Neural progenitor cell (in vitro differentiated cells): ENCODE measurements at regions not wholly inside any gene's neighbourhood (a gene's known extent, or its start where the extent isn't known, plus 50 kb on each side); places are given as distances from the start of the nearest gene placed in this dataset.
"Not testable (repeated sequence)": the region's sequence is repeated elsewhere in the genome, so short reads cannot be mapped to it uniquely, and the experiment has no call there.

Source experiments
- DNase-seq: peaks from one replicate; pipeline ENCODE4 v3.0.0-alpha.2; 2016; ENCODE audit warnings: low spot score
- H2AFZ ChIP-seq: fragments of 200-600 bp; sonication (generic); replicated peaks from 2 replicates; pipeline ENCODE4 v1.6.1; 2016; ENCODE audit warnings: antibody characterized with exemption
- H3F3A ChIP-seq: fragments of 200-600 bp; sonication (generic); 2 replicates; pipeline ENCODE4 v1.6.1; 2016; ENCODE audit warnings: antibody characterized with exemption, low read depth
- H3K27ac ChIP-seq: fragments of 200-600 bp; sonication (generic); 2 replicates; pipeline ENCODE4 v1.5.1; 2016; ENCODE audit warnings: mild to moderate bottlenecking
- H3K27me3 ChIP-seq: fragments of 200-600 bp; sonication (generic); 2 replicates; pipeline ENCODE4 v1.6.1; 2016; ENCODE audit warnings: mild to moderate bottlenecking, moderate library complexity
- H3K36me3 ChIP-seq: fragments of 200-600 bp; sonication (generic); 2 replicates; pipeline ENCODE4 v1.5.1; 2016
- H3K4me1 ChIP-seq: fragments of 200-600 bp; sonication (generic); 2 replicates; pipeline ENCODE4 v1.6.1; 2016; ENCODE audit warnings: mixed run types
- H3K4me2 ChIP-seq: fragments of 200-600 bp; sonication (generic); 2 replicates; pipeline ENCODE4 v1.6.1; 2016
- H3K4me3 ChIP-seq: fragments of 200-600 bp; sonication (generic); 2 replicates; pipeline ENCODE4 v1.5.1; 2016
- H3K79me2 ChIP-seq: fragments of 200-600 bp; sonication (generic); 2 replicates; pipeline ENCODE4 v1.6.1; 2016; ENCODE audit warnings: low read depth
- H3K9ac ChIP-seq: fragments of 200-600 bp; sonication (generic); 2 replicates; pipeline ENCODE4 v1.6.1; 2016
- H3K9me3 ChIP-seq: fragments of 200-600 bp; sonication (generic); 2 replicates; pipeline ENCODE4 v1.5.1; 2016; ENCODE audit warnings: low read depth
- H4K20me1 ChIP-seq: fragments of 200-600 bp; sonication (generic); 2 replicates; pipeline ENCODE4 v1.6.1; 2016; ENCODE audit warnings: low read depth
- H3K27ac Mint-ChIP-seq: 3 replicates; pipeline ENCODE4 v1.8.0; 2021; ENCODE audit warnings: mixed read lengths
- H3K27me3 Mint-ChIP-seq: 2 replicates; pipeline ENCODE4 v1.8.0; 2022; ENCODE audit warnings: low read depth, mild to moderate bottlenecking, inconsistent platforms, moderate library complexity, mixed read lengths; ENCODE audit not compliant: insufficient read depth
- H3K36me3 Mint-ChIP-seq: 3 replicates; pipeline ENCODE4 v1.8.0; 2021; ENCODE audit warnings: mixed read lengths
- H3K4me1 Mint-ChIP-seq: 3 replicates; pipeline ENCODE4 v1.8.0; 2021; ENCODE audit warnings: mixed read lengths
- H3K4me3 Mint-ChIP-seq: 3 replicates; pipeline ENCODE4 v1.8.0; 2021; ENCODE audit warnings: mild to moderate bottlenecking, moderate library complexity, mixed read lengths
- H3K9me3 Mint-ChIP-seq: 3 replicates; pipeline ENCODE4 v1.8.0; 2020; ENCODE audit warnings: mixed read lengths
- CTCF ChIP-seq: fragments of 200-600 bp; sonication (generic); IDR thresholded peaks from 2 replicates; pipeline ENCODE4 v1.5.1; 2017; ENCODE audit warnings: antibody characterized with exemption, mild to moderate bottlenecking
- EZH2 ChIP-seq: fragments of 200-600 bp; sonication (generic); IDR thresholded peaks from 2 replicates; pipeline ENCODE4 v1.6.1; 2017; ENCODE audit warnings: antibody characterized with exemption, mild to moderate bottlenecking, moderate library complexity
- EZH2phosphoT487 ChIP-seq: fragments of 200-600 bp; sonication (generic); IDR thresholded peaks from 2 replicates; pipeline ENCODE4 v1.6.1; 2017; ENCODE audit warnings: antibody characterized with exemption

DNA sequence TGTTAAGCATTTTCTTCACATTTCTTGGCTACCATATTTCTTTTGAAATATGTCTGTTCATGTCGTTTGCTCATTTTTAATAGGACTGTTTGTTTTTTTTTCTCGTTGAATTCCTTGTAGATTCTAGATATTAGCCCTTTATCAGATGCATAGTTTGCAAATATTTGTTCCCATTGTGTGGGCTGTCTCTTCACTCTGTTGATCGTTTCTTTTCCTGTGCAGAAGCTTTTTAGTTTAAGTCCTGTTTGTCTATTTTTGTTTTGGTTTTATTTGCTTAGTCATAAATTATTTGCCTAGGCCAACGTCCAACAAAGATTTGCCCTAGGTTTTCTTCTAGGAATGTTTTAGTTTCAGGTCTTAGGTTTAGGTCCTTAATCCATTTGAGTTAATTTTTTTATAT is 1494.7 kb downstream of the SUCLG1 start:
- Histone ChIP-seq H3K36me3 (no peaks in the 10 kb centered on the region), H3K4me3 (no peak overlapping the region)

GRCh38 chr2:82959727-82960126 is 1499.4 kb downstream of the SUCLG1 start:
- Mint-ChIP-seq H3K4me3 (no peak overlapping the region), H3K27me3 (no peaks in the 10 kb centered on the region), H3K4me1 (no peaks in the 10 kb centered on the region), H3K27ac (no peak overlapping the region), H3K9me3 (peaks cover 2% of the 10 kb centered on the region), H3K36me3 (no peaks in the 10 kb centered on the region)
- Histone ChIP-seq H3K27ac (no peak overlapping the region), H3K79me2 (no peaks in the 10 kb centered on the region), H3F3A (no peaks in the 10 kb centered on the region), H4K20me1 (no peaks in the 10 kb centered on the region), H3K4me1 (no peaks in the 10 kb centered on the region), H3K9ac (no peak overlapping the region), H3K4me3 (no peak overlapping the region), H3K36me3 (no peaks in the 10 kb centered on the region), H3K4me2 (no peak overlapping the region), H3K27me3 (no peaks in the 10 kb centered on the region), H3K9me3 (no peaks in the 10 kb centered on the region), H2AFZ (no peak overlapping the region)
- no peak for DNase-seq
- TF ChIP-seq CTCF (no peak), EZH2 (no peak), EZH2phosphoT487 (no peak)

More for the DNA sequence above, 1494.7 kb downstream of the SUCLG1 start:
- no peak overlapping the region for H3K27ac Mint-ChIP-seq
- no peaks in the 10 kb centered on the region for H3K27me3 Mint-ChIP-seq
- Histone ChIP-seq H3K4me1 (no peaks in the 10 kb centered on the region), H3K9ac (no peak overlapping the region), H4K20me1 (no peaks in the 10 kb centered on the region), H3K27me3 (no peaks in the 10 kb centered on the region), H3K79me2 (no peaks in the 10 kb centered on the region), H3F3A (no peaks in the 10 kb centered on the region), H3K9me3 (no peaks in the 10 kb centered on the region), H3K27ac (no peak overlapping the region), H3K4me2 (no peak overlapping the region), H2AFZ (no peak overlapping the region)
- no peaks in the 10 kb centered on the region for H3K36me3 Mint-ChIP-seq
- no peaks in the 10 kb centered on the region for H3K4me1 Mint-ChIP-seq
- TF ChIP-seq CTCF, result no peak
- no peak for TF ChIP-seq EZH2
- peaks cover 2% of the 10 kb centered on the region for H3K9me3 Mint-ChIP-seq
- no peak overlapping the region for H3K4me3 Mint-ChIP-seq
- no peak for DNase-seq

- Histone ChIP-seq H4K20me1 (no peaks in the 10 kb centered on the region), H3F3A (no peaks in the 10 kb centered on the region), H3K9me3 (no peaks in the 10 kb centered on the region), H3K27me3 (no peaks in the 10 kb centered on the region), H3K4me2 (no peak overlapping the region), H3K4me3 (no peak overlapping the region), H3K27ac (no peak overlapping the region), H2AFZ (no peak overlapping the region), H3K9ac (no peak overlapping the region), H3K4me1 (no peaks in the 10 kb centered on the region), H3K79me2 (no peaks in the 10 kb centered on the region), H3K36me3 (no peaks in the 10 kb centered on the region)
- no peak overlapping the region for H3K27ac Mint-ChIP-seq
- H3K4me1 Mint-ChIP-seq, result no peaks in the 10 kb centered on the region
- TF ChIP-seq CTCF (no peak), EZH2 (no peak), EZH2phosphoT487 (no peak)
- no peak overlapping the region for H3K4me3 Mint-ChIP-seq
- no peaks in the 10 kb centered on the region for H3K36me3 Mint-ChIP-seq
- peaks cover 3% of the 10 kb centered on the region for H3K9me3 Mint-ChIP-seq
- no peaks in the 10 kb centered on the region for H3K27me3 Mint-ChIP-seq
- DNase-seq, result no peak
These were observed 1504.2 kb downstream of the SUCLG1 start for GRCh38 chr2:82954868-82955267.

DNA sequence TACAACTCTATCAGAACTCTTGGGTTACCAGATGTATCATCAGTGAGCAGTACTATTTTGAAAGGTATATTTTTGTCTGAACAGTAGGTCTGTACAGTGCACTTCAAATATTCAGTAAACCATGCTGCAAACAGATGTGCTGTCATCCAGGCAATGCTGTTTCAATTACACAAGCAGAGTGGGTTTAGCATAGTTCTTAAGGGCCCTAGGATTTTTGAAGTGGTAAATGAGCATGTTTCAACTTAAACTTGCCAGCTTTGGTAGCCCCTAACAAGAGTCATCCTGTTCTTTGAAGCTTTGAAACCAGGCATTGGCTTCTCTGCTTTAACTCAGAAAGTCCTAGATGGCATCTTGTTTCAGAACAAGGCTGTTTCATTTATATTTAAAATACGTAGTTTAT is 1519.9 kb downstream of the SUCLG1 start:
- Histone ChIP-seq H3K4me2 (no peak overlapping the region), H3F3A (no peaks in the 10 kb centered on the region), H3K9me3 (no peaks in the 10 kb centered on the region), H3K27ac (no peak overlapping the region), H2AFZ (no peak overlapping the region), H4K20me1 (no peaks in the 10 kb centered on the region), H3K79me2 (no peaks in the 10 kb centered on the region), H3K4me3 (no peak overlapping the region), H3K9ac (no peak overlapping the region), H3K36me3 (no peaks in the 10 kb centered on the region), H3K27me3 (no peaks in the 10 kb centered on the region), H3K4me1 (no peaks in the 10 kb centered on the region)
- no peaks in the 10 kb centered on the region for H3K27me3 Mint-ChIP-seq
- TF ChIP-seq CTCF (no peak), EZH2phosphoT487 (no peak), EZH2 (no peak)
- no peak overlapping the region for H3K27ac Mint-ChIP-seq
- no peaks in the 10 kb centered on the region for H3K9me3 Mint-ChIP-seq
- H3K4me3 Mint-ChIP-seq, result no peak overlapping the region
- no peak for DNase-seq
- no peaks in the 10 kb centered on the region for H3K4me1 Mint-ChIP-seq
- H3K36me3 Mint-ChIP-seq, result no peaks in the 10 kb centered on the region

DNA sequence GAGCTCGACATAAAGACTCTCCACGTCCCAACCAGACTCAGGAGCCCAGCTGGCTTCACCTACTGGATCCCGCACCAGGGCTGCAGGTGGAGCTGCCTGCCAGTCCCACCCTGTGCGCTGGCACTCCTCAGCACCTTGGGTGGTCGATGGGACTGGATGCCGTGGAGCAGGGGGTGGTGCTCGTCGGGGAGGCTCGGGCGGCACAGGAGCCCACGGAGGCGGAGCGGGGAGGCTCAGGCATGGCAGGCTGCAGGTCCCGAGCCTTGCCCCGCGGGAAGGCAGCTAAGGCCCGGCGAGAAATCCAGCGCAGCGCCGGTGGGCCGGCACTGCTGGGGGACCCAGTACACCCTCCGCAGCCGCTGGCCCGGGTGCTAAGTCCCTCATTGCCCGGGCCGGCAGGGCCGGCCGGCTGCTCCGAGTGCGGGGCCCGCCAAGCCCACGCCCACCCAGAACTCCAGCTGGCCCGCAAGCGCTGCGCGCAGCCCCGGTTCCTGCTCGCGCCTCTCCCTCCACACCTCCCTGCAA is 1520.7 kb downstream of the SUCLG1 start:
- H4K20me1 ChIP-seq, H3K36me3 Mint-ChIP-seq, H3K79me2 ChIP-seq, H3K27ac ChIP-seq, H3K27me3 ChIP-seq, H3K36me3 ChIP-seq, DNase-seq, H3K27me3 Mint-ChIP-seq, H3K27ac Mint-ChIP-seq, H3F3A ChIP-seq, H3K4me1 ChIP-seq, H3K9me3 Mint-ChIP-seq, H3K9me3 ChIP-seq, H3K4me3 ChIP-seq, H3K4me3 Mint-ChIP-seq, H3K9ac ChIP-seq, H3K4me1 Mint-ChIP-seq, H2AFZ ChIP-seq, H3K4me2 ChIP-seq: not testable (repeated sequence)
